MCF 10A (cell line): ENCODE measurements at regions not wholly inside any gene's neighbourhood (a gene's known extent, or its start where the extent isn't known, plus 50 kb on each side); places are given as distances from the start of the nearest gene placed in this dataset.

Experiments used
- BruUV-seq: library from RNA; stranded (reverse); fragments of 400-500 nt; replicated peaks from 2 replicates; lab custom pipeline; 2021; lab: Mats Ljungman, UMichigan
- CTCF ChIA-PET: fragments of 300-600 bp; sonication (Branson Sonifier 250); formaldehyde crosslinking; extraction: SDS; loops from one replicate; lab custom pipeline; 2021; ENCODE audit warnings: antibody characterized with exemption, inconsistent platforms; lab: Yijun Ruan, JAX
- POLR2A ChIA-PET: fragments of 300-600, 350-650 bp; sonication (Branson Sonifier 250); formaldehyde crosslinking; extraction: SDS; loops from one replicate; lab custom pipeline; 2020; ENCODE audit warnings: antibody characterized with exemption, inconsistent platforms; lab: Yijun Ruan, JAX
- DNase-seq: peaks from one replicate; pipeline ENCODE4 v3.0.0-alpha.2; 2018; ENCODE audit not compliant: unreplicated experiment
- H3K27ac Mint-ChIP-seq: one replicate; pipeline ENCODE4 v1.8.0; 2022; ENCODE audit warnings: mild to moderate bottlenecking, low read depth, mixed read lengths; ENCODE audit not compliant: unreplicated experiment
- H3K27me3 Mint-ChIP-seq: one replicate; pipeline ENCODE4 v1.8.0; 2022; ENCODE audit warnings: mixed read lengths; ENCODE audit not compliant: insufficient read depth, unreplicated experiment
- H3K36me3 Mint-ChIP-seq: one replicate; pipeline ENCODE4 v1.8.0; 2022; ENCODE audit warnings: mild to moderate bottlenecking, moderate library complexity, mixed read lengths; ENCODE audit not compliant: insufficient read depth, unreplicated experiment
- H3K4me1 Mint-ChIP-seq: one replicate; pipeline ENCODE4 v1.8.0; 2022; ENCODE audit warnings: mixed read lengths; ENCODE audit not compliant: insufficient read depth, unreplicated experiment
- H3K4me3 Mint-ChIP-seq: one replicate; pipeline ENCODE4 v1.8.0; 2022; ENCODE audit warnings: mild to moderate bottlenecking, moderate library complexity, mixed read lengths; ENCODE audit not compliant: unreplicated experiment
- H3K9me3 Mint-ChIP-seq: one replicate; pipeline ENCODE4 v1.8.0; 2022; ENCODE audit warnings: mixed read lengths; ENCODE audit not compliant: unreplicated experiment
- CTCF ChIP-seq: fragments of 200-600 bp; IDR thresholded peaks from one replicate; pipeline ENCODE4 v1.8.0; 2022; ENCODE audit warnings: antibody characterized with exemption, mild to moderate bottlenecking; ENCODE audit not compliant: unreplicated experiment
- intact Hi-C: fragments of 100-400 bp; cut with micrococcal nuclease; formaldehyde crosslinking; loops from 2 replicates; pipeline ENCODE4 v1.14.1; 2022

DNA sequence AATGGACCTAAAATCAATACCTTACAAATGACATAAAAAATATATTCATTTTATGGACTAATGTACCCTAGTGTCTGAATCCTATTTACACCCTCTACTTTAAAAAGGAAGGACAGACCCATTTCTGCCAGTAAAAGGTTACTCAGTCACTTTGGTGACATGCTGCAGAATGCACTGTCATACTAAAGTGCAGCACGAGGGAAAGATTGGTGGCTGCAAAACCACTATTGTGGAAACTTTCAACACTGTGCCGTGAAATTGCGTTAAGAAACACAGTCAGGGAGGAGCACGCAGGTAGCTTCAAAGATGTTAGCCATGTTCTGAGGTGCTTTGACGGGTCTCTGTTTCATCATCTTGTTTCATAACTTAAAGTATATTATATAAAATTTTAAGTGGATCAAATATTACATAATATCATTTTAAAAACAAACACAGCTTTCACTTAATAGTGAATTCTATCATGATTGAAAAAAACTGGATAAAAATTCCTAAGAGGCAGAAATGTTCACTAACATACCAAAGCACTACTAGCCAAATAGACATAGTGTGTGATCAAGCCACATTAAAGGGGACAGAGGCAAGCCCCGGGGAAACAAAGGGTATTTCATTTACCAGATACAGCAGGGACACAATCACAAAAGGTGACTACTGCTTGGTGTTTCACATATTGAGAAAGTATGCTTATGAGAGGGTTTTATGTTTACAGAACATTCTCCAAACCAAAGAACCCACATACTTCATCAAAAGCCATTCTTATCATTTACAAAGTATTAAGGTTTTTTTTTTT is 330.8 kb upstream of the SOX5 start:
- Mint-ChIP-seq H3K27me3 (peaks cover 13% of the 10 kb centered on the region), H3K4me1 (no peaks in the 10 kb centered on the region), H3K27ac (no peak overlapping the region), H3K4me3 (no peak overlapping the region), H3K9me3 (no peaks in the 10 kb centered on the region), H3K36me3 (no peaks in the 10 kb centered on the region)
- no peak for TF ChIP-seq CTCF
- BruUV-seq, result no TSS peak
- POLR2A ChIA-PET, result interaction anchor here (0.6 kb wide), 1 partner anchor 1171 kb away, joined by 3 read pairs; no protein-coding TSS in a partner anchor
- intact Hi-C loops, result no loop called here
- CTCF ChIA-PET, result interaction anchor here (0.5 kb wide), 1 partner anchor 724 kb away, joined by 3 read pairs; no protein-coding TSS in a partner anchor
- no peak for DNase-seq

GRCh38 chr12:24278832-24279231 is 329.4 kb upstream of the SOX5 start:
- no peaks in the 10 kb centered on the region for H3K9me3 Mint-ChIP-seq
- DNase-seq, result no peak
- TF ChIP-seq CTCF, result no peak
- BruUV-seq, result no TSS peak
- ChIA-PET CTCF (interaction anchor here (0.6 to 0.8 kb wide), 4 partner anchors 94 to 412 kb away, joined by 3 to 5 read pairs (median 4); no protein-coding TSS in a partner anchor), POLR2A (no interaction called here)
- intact Hi-C loops, result loop anchor here (2.0 to 5.0 kb wide), 2 partner anchors 318 to 498 kb away; no protein-coding TSS in a partner anchor
- H3K27me3 Mint-ChIP-seq, result peaks cover 16% of the 10 kb centered on the region
- H3K4me1 Mint-ChIP-seq, result no peaks in the 10 kb centered on the region
- H3K4me3 Mint-ChIP-seq, result no peak overlapping the region
- no peak overlapping the region for H3K27ac Mint-ChIP-seq
- H3K36me3 Mint-ChIP-seq, result no peaks in the 10 kb centered on the region

GRCh38 chr12:24270965-24271364 is 321.5 kb upstream of the SOX5 start:
- POLR2A ChIA-PET, result no interaction called here
- H3K9me3 Mint-ChIP-seq, result no peaks in the 10 kb centered on the region
- no peaks in the 10 kb centered on the region for H3K4me1 Mint-ChIP-seq
- BruUV-seq, result no TSS peak
- no peak for DNase-seq
- H3K36me3 Mint-ChIP-seq, result no peaks in the 10 kb centered on the region
- H3K27ac Mint-ChIP-seq, result no peak overlapping the region
- intact Hi-C loops, result no loop called here
- CTCF ChIA-PET, result no interaction called here
- no peak overlapping the region for H3K4me3 Mint-ChIP-seq
- no peak for TF ChIP-seq CTCF
- peaks cover 32% of the 10 kb centered on the region for H3K27me3 Mint-ChIP-seq

GRCh38 chr12:24270464-24270863 is 321.0 kb upstream of the SOX5 start:
- Mint-ChIP-seq H3K9me3 (no peaks in the 10 kb centered on the region), H3K27me3 (peaks cover 32% of the 10 kb centered on the region), H3K36me3 (no peaks in the 10 kb centered on the region), H3K4me1 (no peaks in the 10 kb centered on the region), H3K4me3 (no peak overlapping the region), H3K27ac (no peak overlapping the region)
- DNase-seq, result no peak
- ChIA-PET CTCF (no interaction called here), POLR2A (no interaction called here)
- TF ChIP-seq CTCF, result no peak
- intact Hi-C loops, result no loop called here
- no TSS peak for BruUV-seq
